Panc1 (cell line): ENCODE measurements at regions not wholly inside any gene's neighbourhood (a gene's known extent, or its start where the extent isn't known, plus 50 kb on each side); places are given as distances from the start of the nearest gene placed in this dataset.

ENCODE experiments used
- ATAC-seq: fragments of 200-7000 bp; cut with Tn5 transposase; 2 replicates; pipeline ENCODE4 v1.9.1; 2020; ENCODE audit warnings: mild to moderate bottlenecking, moderate library complexity
- BruUV-seq: library from RNA; stranded (reverse); fragments of 400-500 nt; replicated peaks from 2 replicates; lab custom pipeline; 2021; lab: Mats Ljungman, UMichigan
- CTCF ChIA-PET: fragments of 300-600 bp; sonication (Branson Sonifier 250); formaldehyde crosslinking; loops from one replicate; lab custom pipeline; 2022; ENCODE audit warnings: antibody characterized with exemption; lab: Charles Lee
- POLR2A ChIA-PET: fragments of 300-600 bp; sonication (Branson Sonifier 250); formaldehyde crosslinking; loops from one replicate; lab custom pipeline; 2022; ENCODE audit warnings: antibody characterized with exemption; lab: Charles Lee
- DNase-seq: peaks from one replicate; pipeline ENCODE4 v3.0.0-alpha.2; 2010; ENCODE audit warnings: low read depth, low spot score
- H3K27ac ChIP-seq: 2 replicates; pipeline ENCODE4 v1.5.1; 2011; ENCODE audit warnings: mild to moderate bottlenecking, low read length, inconsistent platforms
- H3K27me3 ChIP-seq: fragments of 200-500 bp; sonication (Bioruptor generic); 2 replicates; pipeline ENCODE4 v1.6.0; 2014; ENCODE audit warnings: low read length, inconsistent platforms; ENCODE audit not compliant: control insufficient read depth, insufficient read depth
- H3K36me3 ChIP-seq: fragments of 200-500 bp; sonication (Bioruptor generic); 2 replicates; pipeline ENCODE4 v1.5.1; 2014; ENCODE audit warnings: inconsistent platforms, mild to moderate bottlenecking, low read length, moderate library complexity; ENCODE audit not compliant: control insufficient read depth, insufficient read depth
- H3K4me1 ChIP-seq: 2 replicates; pipeline ENCODE4 v1.5.1; 2011; ENCODE audit warnings: inconsistent platforms, mild to moderate bottlenecking, low read length, moderate library complexity; ENCODE audit not compliant: control insufficient read depth, insufficient read depth
- H3K4me3 ChIP-seq, 2 experiments: 2 replicates each; pipeline ENCODE4 v1.5.1; 2011 to 2012; ENCODE audit warnings: low read depth in 2 of 2, low read length in 2 of 2, mild to moderate bottlenecking in 2 of 2, inconsistent platforms in 1 of 2, moderate library complexity in 1 of 2
- H3K9me3 ChIP-seq: fragments of 200-500 bp; sonication (Bioruptor generic); 2 replicates; pipeline ENCODE4 v1.5.1; 2014; ENCODE audit warnings: low read depth, mild to moderate bottlenecking, inconsistent platforms, low read length, moderate library complexity; ENCODE audit not compliant: control insufficient read depth, insufficient read depth
- CTCF ChIP-seq: fragments of 450-650 bp; IDR thresholded peaks from 2 replicates; pipeline ENCODE4 v1.5.1; 2017; ENCODE audit warnings: mild to moderate bottlenecking
- POLR2AphosphoS5 ChIP-seq: IDR thresholded peaks from 2 replicates; pipeline ENCODE4 v1.6.1; 2012; ENCODE audit warnings: mild to moderate bottlenecking, low read depth, low read length, moderate library complexity
- REST ChIP-seq, 2 experiments: IDR thresholded peaks; 2 replicates each; pipeline ENCODE4 v1.6.1; 2011 to 2012; ENCODE audit warnings: low read depth in 2 of 2, control low read depth in 1 of 2, low read length in 1 of 2, mild to moderate bottlenecking in 1 of 2, moderate library complexity in 1 of 2; ENCODE audit not compliant: insufficient read depth in 1 of 2
- SIN3A ChIP-seq: IDR thresholded peaks from 2 replicates; pipeline ENCODE4 v1.6.1; 2012; ENCODE audit warnings: low read depth, mild to moderate bottlenecking, low read length, moderate library complexity, borderline replicate concordance; ENCODE audit not compliant: insufficient read depth
- TCF7L2 ChIP-seq: IDR thresholded peaks from 2 replicates; pipeline ENCODE4 v1.6.1; 2011; ENCODE audit warnings: mild to moderate bottlenecking, low read depth, low read length, inconsistent platforms
- in situ Hi-C: cut with HindIII; loops from 2 replicates; pipeline ENCODE4 v1.10.0; 2016; ENCODE audit warnings: low sequenced_read_pairs, low pct_unique_long_range_greater_than_20kb
- intact Hi-C: fragments of 100-400 bp; cut with micrococcal nuclease; formaldehyde crosslinking; loops from one replicate; pipeline ENCODE4 v1.10.0; 2022; ENCODE audit not compliant: unreplicated experiment

DNA sequence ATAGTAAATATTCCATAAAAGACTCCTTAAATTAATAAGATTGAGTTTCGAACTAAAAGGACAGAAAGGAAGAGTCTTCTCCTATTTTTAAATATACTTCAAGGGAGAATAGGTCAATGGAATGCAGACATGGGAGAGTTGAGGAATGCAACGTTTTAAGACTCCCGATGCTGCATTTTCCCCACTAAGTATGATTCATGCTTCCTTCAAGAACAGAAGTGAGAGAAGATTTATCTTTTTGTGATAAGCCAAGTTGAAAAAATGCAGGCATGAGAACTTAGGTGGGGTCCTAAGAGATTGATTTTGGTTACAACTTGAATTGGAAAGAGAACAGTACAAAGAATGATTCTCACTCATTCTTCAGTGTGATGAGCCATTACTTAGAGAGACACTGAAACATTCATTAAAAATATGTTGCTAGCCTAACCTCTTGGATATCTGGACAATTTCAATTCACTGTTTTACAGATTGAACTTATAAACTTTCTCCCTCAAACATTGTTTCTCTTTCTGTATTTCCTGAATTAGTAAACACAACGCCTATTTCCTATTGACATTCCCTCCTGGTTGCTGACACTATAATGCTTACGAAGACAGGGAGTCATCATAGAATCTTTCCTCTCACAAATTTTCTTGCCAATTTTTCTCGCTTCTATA is 1666.1 kb upstream of the WWC1 start:
- no peak overlapping the region for H3K27ac ChIP-seq
- intact Hi-C loops (no loop called here), in situ Hi-C loops (no loop called here)
- no peaks in the 10 kb centered on the region for H3K4me1 ChIP-seq
- H3K36me3 ChIP-seq: no peaks in the 10 kb centered on the region
- BruUV-seq: no TSS peak
- no peaks in the 10 kb centered on the region for H3K9me3 ChIP-seq
- TF ChIP-seq SIN3A (no peak), TCF7L2 (no peak), POLR2AphosphoS5 (no peak), REST (IDR thresholded peaks at IDR 0.05; ENCODE audit: insufficient read depth in 1 of 2, low read depth in 2 of 2, low read length in 1 of 2) (no peak), CTCF (no peak)
- POLR2A ChIA-PET: no interaction called here
- H3K4me3 ChIP-seq: no peak overlapping the region
- DNase-seq: no peak
- CTCF ChIA-PET: no interaction called here
- no peak for ATAC-seq
- H3K27me3 ChIP-seq: no peaks in the 10 kb centered on the region

DNA sequence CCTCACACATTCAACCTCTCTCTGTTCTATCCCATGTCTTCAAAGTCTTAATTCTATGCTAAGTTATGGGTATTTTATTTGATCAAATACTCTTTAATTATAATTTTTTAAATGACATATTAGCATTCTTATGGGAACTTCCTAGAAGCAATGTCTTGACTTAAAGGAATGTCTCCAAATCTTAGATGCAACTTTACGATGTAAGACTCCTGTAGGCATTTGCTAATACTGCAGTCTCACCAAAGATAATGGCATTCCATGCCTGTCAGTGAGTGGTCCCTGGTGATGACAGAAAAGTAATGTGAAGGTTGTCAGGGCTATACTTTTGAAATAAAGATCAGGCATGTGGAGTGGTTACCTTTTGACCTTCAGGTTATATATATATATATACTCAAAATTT is 1654.2 kb upstream of the WWC1 start:
- Histone ChIP-seq H3K4me3 (no peak overlapping the region), H3K27ac (no peak overlapping the region), H3K36me3 (no peaks in the 10 kb centered on the region), H3K9me3 (no peaks in the 10 kb centered on the region), H3K27me3 (no peaks in the 10 kb centered on the region), H3K4me1 (no peaks in the 10 kb centered on the region)
- ATAC-seq: no peak
- intact Hi-C loops: no loop called here
- TF ChIP-seq TCF7L2 (no peak), POLR2AphosphoS5 (no peak), SIN3A (no peak), REST (IDR thresholded peaks at IDR 0.05; ENCODE audit: insufficient read depth in 1 of 2, low read depth in 2 of 2, low read length in 1 of 2) (no peak), CTCF (no peak)
- ChIA-PET POLR2A (no interaction called here), CTCF (no interaction called here)
- in situ Hi-C loops: no loop called here
- BruUV-seq: no TSS peak
- no peak for DNase-seq
